Occipital lobe (tissue), 1 donor: ENCODE measurements at regions not wholly inside any gene's neighbourhood (a gene's known extent, or its start where the extent isn't known, plus 50 kb on each side); places are given as distances from the start of the nearest gene placed in this dataset.

ENCODE experiments used
- DNase-seq: peaks from one replicate; lab custom pipeline; 2025; lab: John Stamatoyannopoulos, UW

DNA sequence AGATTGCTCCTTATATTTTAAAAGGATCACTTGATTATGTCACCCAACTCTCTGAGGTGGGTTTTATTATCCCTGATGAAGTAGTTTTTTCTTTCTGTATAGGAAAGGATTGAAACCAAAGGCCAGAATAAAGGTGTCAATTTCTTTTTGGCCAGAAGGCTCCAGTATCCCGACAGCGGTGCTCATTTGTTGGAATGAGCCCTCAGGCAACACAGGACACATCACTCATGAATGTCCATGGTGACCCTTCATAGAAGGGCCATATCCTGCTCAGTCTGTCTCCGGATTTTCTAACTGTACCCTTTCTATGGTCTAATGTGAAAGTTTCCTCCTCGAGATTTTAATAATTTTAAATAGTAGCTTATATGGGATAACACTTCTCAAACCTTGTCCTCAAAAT lies 171.3 kb upstream of the USP24 start:
- no peak for DNase-seq

DNA sequence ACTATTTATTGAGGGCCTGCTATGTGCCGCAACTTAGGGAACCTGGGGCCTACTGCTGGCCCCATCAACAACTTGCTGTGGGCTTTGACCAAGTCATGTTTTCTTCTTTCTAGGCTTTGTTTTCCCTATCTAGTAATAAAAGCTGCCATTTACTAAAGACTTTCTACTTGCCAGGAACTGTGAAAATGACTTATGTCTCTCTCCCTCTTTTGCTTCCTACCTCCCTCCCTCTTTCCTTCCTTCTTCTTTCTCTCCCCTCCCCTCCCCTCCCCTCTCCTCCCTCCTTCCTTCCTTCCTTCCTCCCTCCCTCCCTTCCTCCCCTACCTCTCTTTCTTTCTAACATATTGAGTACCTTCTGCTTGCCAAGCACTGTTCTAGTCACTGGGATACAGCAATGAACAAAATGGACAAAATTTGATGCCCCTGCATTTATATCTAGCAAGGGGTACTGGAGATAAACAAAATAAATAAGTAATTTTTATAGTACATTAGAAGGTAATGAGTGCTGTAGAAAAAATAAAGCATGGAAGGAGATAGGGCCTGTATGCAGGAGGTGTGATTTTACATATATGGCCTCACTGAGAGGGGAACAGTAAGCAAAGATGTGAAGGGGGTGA lies 170.3 kb upstream of the USP24 start:
- no peak for DNase-seq

DNA sequence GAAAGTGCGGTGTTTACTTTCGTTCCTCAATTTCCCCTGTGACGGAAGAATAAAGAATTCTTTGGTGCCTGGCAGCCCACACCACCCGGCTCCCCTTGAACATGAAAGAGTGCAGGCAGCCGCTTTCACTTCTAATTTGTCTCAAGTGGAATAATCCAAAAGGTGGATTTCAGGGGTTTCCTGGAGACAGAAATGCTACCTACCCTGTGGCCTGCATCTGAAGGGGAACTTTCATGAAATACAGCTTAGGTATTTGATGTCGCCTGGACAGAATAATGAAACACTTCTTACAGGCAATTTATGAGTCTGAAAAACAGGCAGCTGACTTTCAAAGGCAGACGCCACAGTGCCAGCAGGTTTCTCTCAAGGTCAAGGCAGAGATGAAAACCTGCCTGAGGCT lies 169.5 kb upstream of the USP24 start:
- DNase-seq: no peak

DNA sequence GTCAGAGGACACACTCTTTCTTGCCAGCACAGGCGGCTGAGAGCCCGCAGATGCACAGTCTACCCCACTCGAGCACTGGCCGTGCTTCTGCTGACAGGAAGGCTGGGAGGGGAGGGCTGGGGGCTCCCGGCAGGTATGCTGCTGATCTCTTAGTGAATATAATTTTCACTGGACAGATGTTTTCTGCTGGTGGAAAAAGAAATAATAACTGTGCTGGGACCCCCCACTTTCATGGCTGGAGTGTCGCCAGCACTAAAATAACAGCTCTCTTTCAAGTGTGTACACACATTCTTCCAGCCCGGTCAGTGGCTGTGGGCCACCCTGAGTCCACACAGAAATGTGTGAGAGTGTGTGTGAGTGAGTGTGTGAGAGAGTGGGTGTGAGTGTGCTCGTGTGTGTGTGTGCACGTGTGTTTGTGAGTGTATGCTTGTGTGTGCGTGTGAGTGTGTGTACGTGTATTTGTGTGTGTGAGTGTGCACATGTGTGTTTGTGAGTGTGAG lies 167.7 kb upstream of the USP24 start:
- no peak for DNase-seq

DNA sequence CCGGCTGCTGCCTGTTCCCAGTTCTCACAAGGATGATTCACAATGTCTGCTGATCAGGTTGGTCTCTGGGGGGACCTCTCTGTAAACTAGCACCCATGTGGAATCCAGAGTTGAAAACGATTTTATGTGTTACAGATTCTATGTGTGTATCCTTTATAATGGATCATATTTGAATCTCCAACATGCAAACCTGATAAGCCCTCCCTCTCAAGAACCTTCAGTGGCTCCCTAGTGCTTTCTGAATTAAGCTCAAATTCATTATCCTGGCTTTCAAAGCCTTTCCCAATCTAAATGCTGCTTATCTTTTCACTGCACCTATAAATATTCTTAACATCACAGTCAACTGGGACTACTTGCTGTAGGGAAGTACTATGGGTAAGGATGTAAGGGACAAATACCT lies 166.8 kb upstream of the USP24 start:
- no peak for DNase-seq

DNA sequence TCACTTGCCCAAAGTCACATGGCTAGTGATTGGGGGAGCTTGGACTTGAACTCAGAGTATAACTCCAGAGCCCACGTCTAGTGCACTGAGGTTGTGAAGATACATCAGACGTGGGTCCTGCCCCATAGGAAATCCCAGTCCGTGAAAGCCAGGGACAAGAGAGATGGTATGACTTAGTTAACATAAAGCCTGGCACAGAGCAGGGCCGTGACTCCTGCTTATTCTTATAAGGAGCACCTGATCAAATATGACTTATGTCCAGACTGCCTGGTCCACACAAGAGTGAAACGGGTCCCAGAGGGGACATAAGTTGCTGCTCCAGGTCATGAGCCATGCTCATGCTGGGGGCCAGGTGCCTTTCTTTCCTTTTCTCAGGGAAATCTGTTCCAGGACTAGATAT lies 166.3 kb upstream of the USP24 start:
- no peak for DNase-seq

DNA sequence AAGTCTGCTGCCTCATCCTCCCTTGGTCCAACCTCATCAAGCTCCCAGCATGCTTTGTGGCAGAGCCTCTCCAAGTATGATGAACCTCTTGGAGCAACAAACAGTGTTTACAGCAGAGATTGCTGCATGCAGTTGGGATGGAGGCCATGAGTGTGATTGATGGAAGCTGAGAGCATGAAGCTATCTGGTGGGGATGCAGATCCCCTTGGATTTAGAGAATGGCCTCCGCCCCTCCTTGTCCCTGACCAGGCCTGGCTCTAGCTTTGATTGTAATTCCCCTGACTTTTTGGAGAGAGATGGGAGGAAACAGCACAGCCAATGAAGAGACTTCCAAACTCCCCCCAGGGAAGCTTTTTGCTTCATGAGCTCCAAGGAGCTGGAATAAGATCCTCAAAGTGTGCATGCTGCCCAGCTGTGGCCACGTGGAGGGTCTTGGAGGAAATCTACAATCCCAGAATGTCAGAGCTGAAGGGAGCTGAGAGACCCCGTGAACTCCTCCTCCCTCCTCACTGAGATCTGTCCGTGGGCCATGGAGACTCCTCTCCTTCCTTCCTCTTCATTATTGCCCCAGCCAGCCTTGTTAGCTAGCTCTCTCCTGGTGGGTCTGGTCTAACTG lies 165.3 kb upstream of the USP24 start:
- no peak for DNase-seq

DNA sequence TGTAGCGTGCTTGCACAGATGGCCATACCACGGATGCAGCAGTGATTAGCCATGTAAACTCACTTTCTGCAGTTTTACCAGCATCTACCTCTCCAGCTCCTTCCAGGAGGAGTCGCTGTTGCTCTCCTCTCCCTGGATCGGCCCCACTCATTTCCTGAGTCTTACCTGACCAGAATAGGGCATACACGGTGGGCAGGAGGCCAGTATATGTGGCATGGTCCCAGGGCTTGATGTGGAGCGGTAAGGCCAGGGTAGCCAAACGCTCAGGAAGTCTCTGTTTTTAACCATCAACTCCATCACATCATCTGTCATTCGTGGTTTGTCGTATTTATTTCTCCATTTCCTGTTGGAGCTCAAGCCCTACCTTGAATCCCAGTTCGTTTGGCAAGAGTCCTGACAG lies 163.4 kb upstream of the USP24 start:
- no peak for DNase-seq

DNA sequence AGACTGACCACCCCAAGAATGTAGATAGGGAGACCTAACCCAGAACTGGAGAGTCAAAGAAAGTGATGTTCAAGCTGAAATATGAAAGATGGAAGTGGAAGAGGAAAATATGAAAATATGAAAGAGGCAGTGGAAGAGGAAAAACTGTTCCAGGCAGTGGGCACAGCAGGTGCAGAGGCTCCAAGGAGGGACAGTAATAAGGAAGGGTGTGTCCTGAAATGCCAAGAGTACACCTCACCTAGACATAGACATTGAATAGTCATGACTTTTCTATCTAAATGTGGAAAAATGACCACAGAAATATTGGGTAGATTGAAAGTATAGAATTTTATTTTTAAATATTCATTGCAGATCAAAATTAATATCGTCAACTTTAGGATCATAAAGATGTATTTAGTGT lies 161.7 kb upstream of the USP24 start:
- DNase-seq: no peak

DNA sequence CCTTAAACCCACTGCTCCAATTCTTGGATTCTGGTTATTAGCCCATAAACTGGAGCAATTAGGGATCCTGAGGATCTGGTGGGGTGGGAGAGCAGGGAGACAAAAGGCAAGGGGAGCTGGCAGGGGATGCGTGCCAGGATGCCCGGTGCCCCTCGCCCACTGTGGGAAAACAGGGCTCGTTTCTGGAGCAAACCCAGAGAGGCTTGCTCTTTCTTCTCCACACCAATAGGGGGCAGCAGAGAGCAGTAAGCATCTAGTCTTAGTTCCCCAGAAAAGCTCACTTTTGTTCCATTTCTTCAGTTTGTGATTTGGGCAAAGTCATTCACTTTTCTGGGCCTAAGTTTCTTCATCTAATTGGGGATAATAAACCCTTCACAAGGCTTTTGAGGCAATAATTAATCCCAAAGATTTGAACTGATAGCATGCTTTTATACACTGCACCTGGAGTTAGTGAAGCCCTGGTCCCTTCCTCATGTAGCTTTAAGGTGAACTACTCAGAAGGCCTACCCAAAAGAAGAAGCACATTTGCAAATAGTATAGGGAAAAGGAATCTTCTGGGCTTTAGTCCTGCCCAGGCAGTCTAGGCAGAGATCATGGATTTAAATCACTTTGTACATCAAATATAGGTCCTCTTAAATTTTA lies 160.6 kb upstream of the USP24 start:
- DNase-seq: no peak

DNA sequence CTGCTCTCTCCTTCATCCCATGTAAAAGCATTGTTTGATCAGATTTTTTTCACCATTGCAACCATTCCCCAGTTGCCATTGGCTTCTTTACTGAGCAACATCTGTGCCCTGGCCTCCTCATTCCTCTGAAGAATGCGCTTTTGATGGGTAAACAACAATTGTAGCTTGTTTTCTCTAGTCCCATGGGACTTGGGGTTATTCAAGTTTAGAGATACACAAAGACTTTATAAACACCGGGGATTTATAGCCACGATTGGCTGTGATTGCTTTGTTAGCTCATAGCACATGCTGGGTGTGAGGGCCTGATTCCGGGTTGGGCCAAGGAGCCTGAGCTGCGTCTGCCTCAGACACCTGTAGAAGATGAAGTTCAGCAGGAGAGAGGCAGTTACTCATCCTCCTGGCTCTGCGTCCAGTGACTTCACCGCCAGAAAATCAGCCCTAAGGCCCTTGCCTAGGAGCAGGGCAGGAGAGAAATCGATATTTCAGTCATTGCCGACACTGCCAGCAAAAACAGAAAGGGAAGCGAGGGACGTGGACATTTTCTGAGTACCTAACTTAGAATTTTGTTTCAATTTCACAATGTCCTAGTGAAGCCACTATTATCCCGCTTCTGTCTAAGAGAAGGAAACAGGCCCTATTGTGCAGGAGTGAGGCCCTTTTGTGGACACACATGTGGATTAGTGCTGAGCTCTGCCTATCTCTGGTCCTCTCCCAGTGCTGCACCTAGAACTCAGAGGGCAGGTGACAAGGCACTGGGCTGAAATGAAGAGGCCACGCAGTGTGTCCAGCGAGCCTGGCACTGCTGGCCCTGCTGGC lies 159.8 kb upstream of the USP24 start:
- peak; percentile 25 for DNase-seq

DNA sequence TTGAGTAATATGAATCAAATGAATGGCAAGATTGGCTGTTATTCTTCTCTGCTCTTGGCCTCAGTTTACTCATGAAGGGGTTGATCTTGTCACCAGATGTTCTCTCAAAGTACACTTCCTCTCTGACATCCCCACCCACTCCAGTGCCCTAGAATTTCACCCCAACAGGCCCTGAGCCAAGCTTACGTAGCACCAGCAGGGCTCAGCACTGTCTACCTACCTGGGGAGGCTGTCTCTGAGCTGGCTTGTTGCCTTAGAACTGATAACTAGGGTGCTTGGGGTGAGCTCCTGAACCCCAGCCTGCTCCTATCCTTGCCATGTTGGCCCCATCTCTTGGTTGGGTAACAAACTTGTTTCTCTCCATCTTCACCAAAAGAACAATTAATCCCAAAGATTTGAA lies 159.1 kb upstream of the USP24 start:
- DNase-seq: no peak

DNA sequence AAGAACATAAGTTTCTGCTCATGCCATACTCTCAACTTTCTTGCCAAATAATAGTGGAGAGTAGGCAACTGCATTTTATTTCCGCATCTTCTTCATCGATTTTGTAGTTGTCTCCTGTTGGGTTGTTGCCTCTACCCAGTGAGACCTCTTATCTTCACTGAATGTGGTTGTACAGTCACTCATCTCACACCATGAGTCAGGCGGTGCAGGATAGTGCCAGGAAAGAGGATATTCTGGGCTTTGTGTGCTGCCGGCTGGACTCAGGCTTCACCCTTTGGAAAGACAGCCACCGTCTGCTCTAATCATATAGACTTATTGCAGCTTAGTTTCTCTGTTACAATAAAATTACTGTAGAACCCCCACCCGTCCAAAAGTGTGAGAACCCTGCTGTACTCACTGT lies 154.3 kb upstream of the USP24 start:
- DNase-seq: no peak

DNA sequence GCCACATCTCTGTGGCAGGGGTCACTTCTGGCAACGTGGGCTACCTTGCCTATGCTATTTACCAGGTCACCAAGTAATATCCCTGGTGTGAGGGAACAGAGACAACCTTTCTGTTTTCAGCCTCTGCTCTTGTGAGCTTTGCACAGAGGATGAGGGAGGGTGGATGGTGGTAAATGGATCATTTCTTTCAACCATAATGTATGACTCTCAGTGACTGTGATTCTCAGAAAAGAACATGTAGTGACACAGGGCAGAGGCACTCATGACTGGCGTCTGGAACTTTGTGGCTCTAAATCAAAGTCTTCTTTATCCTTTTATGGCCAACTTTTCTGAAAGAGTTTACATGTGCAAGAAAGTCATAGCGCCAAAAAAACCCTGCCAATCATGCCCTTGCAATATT lies 153.5 kb upstream of the USP24 start:
- DNase-seq: no peak

DNA sequence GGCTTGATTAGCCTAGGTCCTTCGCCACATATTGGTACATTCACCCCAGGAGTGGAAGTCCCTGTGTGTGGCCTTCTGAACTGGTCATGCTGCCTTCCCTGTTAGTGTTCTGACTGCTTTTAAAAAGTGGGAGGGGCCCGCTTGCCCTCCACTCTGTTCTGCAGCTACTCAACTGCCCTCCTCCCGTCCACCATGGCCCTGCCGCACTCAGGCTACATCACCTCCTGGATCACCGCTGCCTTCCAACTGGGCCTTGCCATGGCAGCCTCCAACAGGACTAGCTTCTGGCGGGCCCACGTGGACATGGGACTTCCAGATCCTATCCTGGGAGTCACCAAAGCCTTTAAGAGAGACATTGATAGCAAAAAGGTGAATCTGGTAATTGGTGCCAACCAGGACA lies 152.1 kb upstream of the USP24 start:
- no peak for DNase-seq

DNA sequence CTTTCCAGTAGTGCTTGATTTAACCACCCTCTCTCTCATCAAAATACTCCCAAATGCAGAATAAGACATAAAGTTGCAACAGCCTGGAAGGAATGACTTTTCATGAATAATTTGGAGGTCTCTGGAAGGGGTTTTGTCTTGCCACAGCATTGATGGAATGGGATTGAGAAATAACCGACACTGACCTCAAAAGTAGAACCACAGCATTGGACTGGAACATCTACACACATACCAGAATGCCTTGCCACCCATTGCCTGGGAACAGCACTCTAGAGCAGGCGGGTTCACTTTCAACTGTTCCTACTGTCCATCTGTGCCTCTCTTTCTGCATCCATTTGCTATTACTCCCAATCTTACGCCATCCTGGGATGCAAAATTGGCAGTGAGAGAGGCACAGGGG lies 149.1 kb upstream of the USP24 start:
- no peak for DNase-seq

DNA sequence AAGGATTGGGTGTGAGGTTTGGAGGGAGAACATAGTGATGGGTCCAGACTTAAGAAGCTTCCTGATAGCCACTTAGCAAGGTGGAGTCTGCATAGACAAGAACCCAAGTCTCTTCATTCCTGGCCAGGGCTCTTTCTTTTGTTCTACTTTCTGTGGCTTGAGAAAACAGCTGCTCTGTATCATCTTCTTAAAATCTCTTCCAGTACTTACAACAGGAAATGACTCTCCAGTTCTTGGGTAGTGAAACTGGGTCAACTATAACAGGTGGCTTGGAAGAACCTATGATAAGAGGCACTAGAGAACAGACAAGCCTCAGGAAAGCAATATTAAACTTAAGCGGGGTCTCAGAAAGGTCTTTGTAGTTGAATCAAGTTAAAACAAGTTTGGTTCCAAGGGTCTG lies 148.1 kb upstream of the USP24 start:
- no peak for DNase-seq

DNA sequence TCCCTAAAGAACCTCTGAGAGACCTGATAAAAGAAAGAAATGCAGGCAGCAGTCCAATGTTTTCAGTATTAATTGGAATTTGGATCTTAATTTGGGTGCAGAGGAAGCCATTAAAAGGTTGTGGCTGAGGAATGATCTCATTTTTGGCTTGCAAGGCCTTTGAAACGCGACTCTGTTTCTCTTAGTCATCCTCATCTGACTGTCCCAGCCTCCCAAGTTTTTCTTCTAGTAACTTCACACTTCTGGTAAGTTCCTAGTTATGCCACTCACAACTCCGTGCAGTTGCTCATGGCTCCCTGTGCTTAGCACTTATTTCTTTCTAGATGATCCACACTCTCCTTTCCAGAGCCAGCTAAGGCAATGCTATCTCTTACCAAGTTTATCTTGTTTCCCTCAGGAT lies 147.4 kb upstream of the USP24 start:
- no peak for DNase-seq

DNA sequence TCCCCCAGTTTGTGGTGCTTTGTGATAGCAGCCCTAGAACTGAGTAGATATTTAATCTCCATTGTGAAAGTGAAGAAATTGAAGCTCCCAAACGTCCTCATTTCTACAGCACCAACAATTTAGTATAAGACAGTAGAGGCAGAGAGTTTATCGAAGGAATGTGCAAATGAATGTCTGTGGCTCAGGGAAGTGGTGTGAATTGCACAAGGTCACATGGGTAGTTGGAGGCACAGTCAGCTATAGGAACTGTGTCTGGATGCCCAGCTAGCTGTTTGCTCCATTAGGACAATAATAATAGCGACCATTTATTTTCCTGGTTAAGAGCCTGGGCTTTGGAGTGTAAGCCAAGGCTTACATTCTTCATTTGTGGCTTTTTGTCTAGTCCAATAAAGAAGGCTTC lies 144.4 kb upstream of the USP24 start:
- DNase-seq: no peak

DNA sequence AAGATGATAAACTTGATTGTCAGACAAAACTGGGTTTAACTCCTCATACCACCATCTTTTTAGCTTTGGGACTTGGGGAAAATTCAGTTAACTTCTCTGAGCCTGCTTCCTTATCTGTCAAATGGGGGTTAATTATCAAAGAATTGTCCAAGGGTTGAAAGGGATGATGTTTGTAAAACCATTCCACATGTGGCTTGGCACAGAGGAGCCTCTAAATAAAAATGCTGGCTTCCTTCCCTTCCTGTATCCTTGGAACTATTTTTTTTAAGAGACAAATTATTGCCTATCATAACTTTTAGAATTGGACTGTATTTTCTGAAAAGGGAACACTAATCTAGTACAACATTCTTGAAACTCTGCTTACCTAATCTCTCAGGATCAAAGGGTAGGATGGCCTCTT lies 143.4 kb upstream of the USP24 start:
- DNase-seq: no peak

DNA sequence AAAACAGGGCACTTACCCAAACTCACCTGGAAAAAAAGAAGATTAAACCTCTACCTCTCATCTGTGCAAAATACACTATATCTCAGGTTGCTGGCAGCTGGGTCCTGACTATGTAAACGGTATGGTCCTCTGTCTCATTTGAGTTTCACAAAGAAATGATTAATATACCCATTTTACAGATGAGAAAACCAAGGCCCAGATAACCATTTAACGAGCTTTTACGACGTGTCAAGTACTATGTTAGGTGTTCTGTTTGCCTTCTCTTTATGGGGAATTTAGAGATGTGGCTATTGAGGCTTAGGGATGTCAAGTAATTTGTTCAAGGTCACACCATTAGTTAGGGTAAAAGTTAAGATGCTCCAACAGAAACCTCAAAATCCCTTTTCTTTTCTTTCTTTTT lies 140.4 kb upstream of the USP24 start:
- DNase-seq: no peak
